Endodermal cell (in vitro differentiated cells): ENCODE measurements at regions not wholly inside any gene's neighbourhood (a gene's known extent, or its start where the extent isn't known, plus 50 kb on each side); places are given as distances from the start of the nearest gene placed in this dataset.

Experiments used
- DNase-seq: peaks from one replicate; pipeline ENCODE4 v3.0.0-alpha.2; 2017
- H3K27ac ChIP-seq: 2 replicates; pipeline ENCODE4 v1.5.1; 2013; ENCODE audit warnings: mild to moderate bottlenecking, low read depth, low read length, moderate library complexity
- H3K27me3 ChIP-seq: 2 replicates; pipeline ENCODE4 v1.6.1; 2013; ENCODE audit warnings: mild to moderate bottlenecking, low read length, moderate library complexity; ENCODE audit not compliant: insufficient read depth, control insufficient read depth, poor library complexity, severe bottlenecking
- H3K36me3 ChIP-seq: 2 replicates; pipeline ENCODE4 v1.7.0; 2013; ENCODE audit warnings: mild to moderate bottlenecking, low read length, moderate library complexity; ENCODE audit not compliant: control insufficient read depth, insufficient read depth
- H3K4me1 ChIP-seq: one replicate; pipeline ENCODE4 v1.7.0; 2013; ENCODE audit warnings: low read length; ENCODE audit not compliant: control insufficient read depth, insufficient read depth
- H3K4me3 ChIP-seq: 2 replicates; pipeline ENCODE4 v1.5.1; 2013; ENCODE audit warnings: mild to moderate bottlenecking, low read length, moderate library complexity
- H3K9ac ChIP-seq: 2 replicates; pipeline ENCODE4 v1.6.1; 2013; ENCODE audit warnings: mild to moderate bottlenecking, low read length, moderate library complexity; ENCODE audit not compliant: poor library complexity, severe bottlenecking; ENCODE audit errors: extremely low read depth
- H3K9me3 ChIP-seq: 2 replicates; pipeline ENCODE4 v1.6.1; 2013; ENCODE audit warnings: mild to moderate bottlenecking, low read length, moderate library complexity; ENCODE audit not compliant: control insufficient read depth
- H3K27ac Mint-ChIP-seq: 2 replicates; pipeline ENCODE4 v1.8.0; 2020; ENCODE audit warnings: mixed read lengths
- H3K27me3 Mint-ChIP-seq: 2 replicates; pipeline ENCODE4 v1.8.0; 2021; ENCODE audit warnings: mild to moderate bottlenecking, mixed read lengths; ENCODE audit not compliant: insufficient read depth
- H3K36me3 Mint-ChIP-seq: 2 replicates; pipeline ENCODE4 v1.8.0; 2020; ENCODE audit warnings: low read depth, mixed read lengths
- H3K4me1 Mint-ChIP-seq: 2 replicates; pipeline ENCODE4 v1.8.0; 2020; ENCODE audit warnings: mixed read lengths
- H3K4me3 Mint-ChIP-seq: 2 replicates; pipeline ENCODE4 v1.8.0; 2020; ENCODE audit warnings: mild to moderate bottlenecking, moderate library complexity, mixed read lengths
- H3K9me3 Mint-ChIP-seq: 2 replicates; pipeline ENCODE4 v1.8.0; 2020; ENCODE audit warnings: mild to moderate bottlenecking, mixed read lengths
- CTCF ChIP-seq: fragments of 200-600 bp; sonication (generic); conservative IDR thresholded peaks from 2 replicates; pipeline ENCODE4 v1.5.0; 2021; ENCODE audit warnings: antibody characterized with exemption, mild to moderate bottlenecking
- WGBS, 2 experiments: methylation state at CpG; one replicate each; pipeline versions ENCODE4 v1.1.5 to v1.1.7; 2013; ENCODE audit warnings: missing lambda C conversion rate in 2 of 2, mixed read lengths in 1 of 2; ENCODE audit not compliant: insufficient coverage in 1 of 2, insufficient read length in 1 of 2; 5-methylcytosine and 5-hydroxymethylcytosine counted together

- Mint-ChIP-seq H3K4me3 (no peak overlapping the region), H3K27me3 (peaks cover 8% of the 10 kb centered on the region), H3K4me1 (peaks cover 5% of the 10 kb centered on the region), H3K36me3 (no peaks in the 10 kb centered on the region), H3K27ac (no peak overlapping the region), H3K9me3 (no peaks in the 10 kb centered on the region)
- Histone ChIP-seq H3K4me1 (no peaks in the 10 kb centered on the region), H3K4me3 (no peak overlapping the region), H3K9me3 (no peaks in the 10 kb centered on the region), H3K9ac (no peak overlapping the region), H3K27ac (no peak overlapping the region), H3K27me3 (no peaks in the 10 kb centered on the region), H3K36me3 (no peaks in the 10 kb centered on the region)
- TF ChIP-seq CTCF, result no peak
- DNase-seq, result peak; percentile 5
- 80 to 87% methylated on average over 1 to 2 of the region's 2 CpGs for WGBS, 2 experiments
Observed at GRCh38 chr1:14514739-14515138, 83.7 kb upstream of the KAZN start.

- no peak for DNase-seq
- no peak overlapping the region for H3K9ac ChIP-seq
- TF ChIP-seq CTCF, result no peak
- no peaks in the 10 kb centered on the region for H3K27me3 ChIP-seq
- Mint-ChIP-seq H3K36me3 (no peaks in the 10 kb centered on the region), H3K4me3 (no peak overlapping the region), H3K9me3 (no peaks in the 10 kb centered on the region), H3K27me3 (peaks cover 10% of the 10 kb centered on the region), H3K4me1 (no peaks in the 10 kb centered on the region), H3K27ac (no peak overlapping the region)
- WGBS, 2 experiments, result 89 to 95% methylated on average over 6 of the region's 6 CpGs
- H3K9me3 ChIP-seq, result no peaks in the 10 kb centered on the region
- H3K4me3 ChIP-seq, result no peak overlapping the region
- H3K36me3 ChIP-seq, result no peaks in the 10 kb centered on the region
- H3K4me1 ChIP-seq, result no peaks in the 10 kb centered on the region
- no peak overlapping the region for H3K27ac ChIP-seq
Observed at GRCh38 chr1:14516974-14517840, 81.3 kb upstream of the KAZN start.

- peaks cover 10% of the 10 kb centered on the region for H3K27me3 Mint-ChIP-seq
- no peaks in the 10 kb centered on the region for H3K36me3 ChIP-seq
- no peaks in the 10 kb centered on the region for H3K4me1 ChIP-seq
- H3K27me3 ChIP-seq, result no peaks in the 10 kb centered on the region
- H3K9ac ChIP-seq, result no peak overlapping the region
- no peaks in the 10 kb centered on the region for H3K9me3 ChIP-seq
- no peaks in the 10 kb centered on the region for H3K9me3 Mint-ChIP-seq
- H3K36me3 Mint-ChIP-seq, result no peaks in the 10 kb centered on the region
- no peak for TF ChIP-seq CTCF
- 90% methylated on average over 1 of the region's 1 CpG; no CpG with 5 or more reads in 1 of the 2 experiments for WGBS, 2 experiments
- no peak overlapping the region for H3K4me3 Mint-ChIP-seq
- no peak overlapping the region for H3K4me3 ChIP-seq
- no peak overlapping the region for H3K27ac ChIP-seq
- H3K4me1 Mint-ChIP-seq, result no peaks in the 10 kb centered on the region
- DNase-seq, result no peak
- no peak overlapping the region for H3K27ac Mint-ChIP-seq
Observed at GRCh38 chr1:14517841-14518180, 80.7 kb upstream of the KAZN start.
